Breast epithelium (tissue), 4 donors: ENCODE measurements at regions not wholly inside any gene's neighbourhood (a gene's known extent, or its start where the extent isn't known, plus 50 kb on each side); places are given as distances from the start of the nearest gene placed in this dataset.

Experiments
- DNase-seq, 2 donors: peaks; one replicate each; pipeline ENCODE4 v3.0.0-alpha.2; 2019; ENCODE audit warnings: low spot score in 2 of 2
- H3K27ac ChIP-seq, 2 donors: fragments of 200-600 bp; sonication (generic) in 1 of 2; one replicate each; pipeline ENCODE4 v1.5.1; 2016 to 2019; ENCODE audit warnings: mild to moderate bottlenecking in 1 of 2
- H3K27me3 ChIP-seq, 2 donors: fragments of 200-600 bp; sonication (generic) in 1 of 2; one replicate each; pipeline versions ENCODE4 v1.5.1 to v1.6.0; 2017 to 2019; ENCODE audit warnings: control low read depth in 1 of 2, mild to moderate bottlenecking in 1 of 2
- H3K36me3 ChIP-seq: fragments of 200-600 bp; one replicate; pipeline ENCODE4 v1.5.1; 2019
- H3K4me1 ChIP-seq, 2 donors: fragments of 200-600 bp; sonication (generic); one replicate each; pipeline ENCODE4 v1.5.1; 2016 to 2019; ENCODE audit warnings: control low read depth in 1 of 2
- H3K4me3 ChIP-seq, 3 donors: fragments of 200-600 bp; sonication (generic); 1 replicate in 2 of 3; 2 replicates in 1 of 3; pipeline ENCODE4 v1.5.1; 2016 to 2019; ENCODE audit warnings: mild to moderate bottlenecking in 3 of 3, moderate library complexity in 2 of 3
- H3K9me3 ChIP-seq, 2 donors: fragments of 200-600 bp; sonication (generic) in 1 of 2; one replicate each; pipeline ENCODE4 v1.5.1; 2016 to 2019; ENCODE audit warnings: control low read depth in 1 of 2
- POLR2A ChIP-seq: fragments of 450-650 bp; IDR thresholded peaks from one replicate; pipeline ENCODE4 v1.6.1; 2016; ENCODE audit warnings: antibody characterized with exemption, mild to moderate bottlenecking, moderate library complexity
- POLR2AphosphoS5 ChIP-seq, 3 donors: sonication (generic); formaldehyde crosslinking; IDR thresholded peaks; one replicate each; pipeline ENCODE4 v1.6.1; 2017; ENCODE audit warnings: antibody characterized with exemption in 3 of 3
- intact Hi-C: fragments of 100-400 bp; cut with DNase I; formaldehyde crosslinking; loops from one replicate; pipeline ENCODE4 v1.15.1; 2023; ENCODE audit warnings: low total_unique reads
- TF ChIP-seq, protein P1 (sequence below), 3 donors: fragments of 450-650 bp; IDR thresholded peaks; one replicate each; pipeline ENCODE4 v1.5.1; 2016 to 2017; ENCODE audit warnings: antibody characterized with exemption in 3 of 3, mild to moderate bottlenecking in 3 of 3, moderate library complexity in 3 of 3

GRCh38 chr3:101066711-101067129 is 73.5 kb upstream of the ABI3BP start:
- Histone ChIP-seq H3K27me3 (no peaks in the 10 kb centered on the region), H3K9me3 (no peaks in the 10 kb centered on the region), H3K27ac (peak overlapping the region in 1 of 2 donors; percentile 0), H3K4me3 (no peak overlapping the region), H3K4me1 (peaks cover 0 to 6% of the 10 kb centered on the region in 2 donors), H3K36me3 (no peaks in the 10 kb centered on the region)
- no peak for DNase-seq
- intact Hi-C loops = no loop called here
- TF ChIP-seq POLR2A = no peak
- TF ChIP-seq, protein P1, sequence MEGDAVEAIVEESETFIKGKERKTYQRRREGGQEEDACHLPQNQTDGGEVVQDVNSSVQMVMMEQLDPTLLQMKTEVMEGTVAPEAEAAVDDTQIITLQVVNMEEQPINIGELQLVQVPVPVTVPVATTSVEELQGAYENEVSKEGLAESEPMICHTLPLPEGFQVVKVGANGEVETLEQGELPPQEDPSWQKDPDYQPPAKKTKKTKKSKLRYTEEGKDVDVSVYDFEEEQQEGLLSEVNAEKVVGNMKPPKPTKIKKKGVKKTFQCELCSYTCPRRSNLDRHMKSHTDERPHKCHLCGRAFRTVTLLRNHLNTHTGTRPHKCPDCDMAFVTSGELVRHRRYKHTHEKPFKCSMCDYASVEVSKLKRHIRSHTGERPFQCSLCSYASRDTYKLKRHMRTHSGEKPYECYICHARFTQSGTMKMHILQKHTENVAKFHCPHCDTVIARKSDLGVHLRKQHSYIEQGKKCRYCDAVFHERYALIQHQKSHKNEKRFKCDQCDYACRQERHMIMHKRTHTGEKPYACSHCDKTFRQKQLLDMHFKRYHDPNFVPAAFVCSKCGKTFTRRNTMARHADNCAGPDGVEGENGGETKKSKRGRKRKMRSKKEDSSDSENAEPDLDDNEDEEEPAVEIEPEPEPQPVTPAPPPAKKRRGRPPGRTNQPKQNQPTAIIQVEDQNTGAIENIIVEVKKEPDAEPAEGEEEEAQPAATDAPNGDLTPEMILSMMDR (IDR thresholded peaks at IDR 0.05) = no peak
- TF ChIP-seq POLR2AphosphoS5 (IDR thresholded peaks at IDR 0.05) = no peak

GRCh38 chr3:101065962-101066361 is 72.7 kb upstream of the ABI3BP start:
- Histone ChIP-seq H3K27ac (peak overlapping the region; percentile 3 to 13), H3K4me3 (no peak overlapping the region), H3K9me3 (no peaks in the 10 kb centered on the region), H3K4me1 (peaks cover 0 to 6% of the 10 kb centered on the region in 2 donors), H3K27me3 (no peaks in the 10 kb centered on the region), H3K36me3 (no peaks in the 10 kb centered on the region)
- TF ChIP-seq POLR2A (no peak), POLR2AphosphoS5 (IDR thresholded peaks at IDR 0.05) (no peak)
- TF ChIP-seq, protein P1 (IDR thresholded peaks at IDR 0.05) = no peak
- no peak for DNase-seq
- intact Hi-C loops = no loop called here

DNA sequence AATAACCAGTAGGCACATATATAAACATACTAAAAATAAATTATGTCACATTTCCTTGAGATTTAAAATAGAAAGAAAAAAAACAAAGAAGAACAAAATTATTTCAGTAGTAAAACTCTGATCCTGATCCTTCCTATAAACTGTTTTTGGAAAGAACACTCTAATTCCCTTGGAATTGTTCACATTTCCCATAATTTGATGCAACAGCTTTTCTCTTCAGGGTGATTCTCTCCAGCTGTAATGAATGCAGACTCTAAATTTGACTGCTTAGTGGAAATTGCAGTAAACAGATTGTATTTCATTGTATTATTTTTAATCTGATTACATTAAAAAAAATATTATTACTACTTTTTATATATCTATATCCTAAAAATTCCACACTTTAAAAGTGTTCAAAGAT is 70.2 kb upstream of the ABI3BP start:
- H3K36me3 ChIP-seq = no peaks in the 10 kb centered on the region
- H3K27me3 ChIP-seq = no peaks in the 10 kb centered on the region
- peaks cover 0 to 6% of the 10 kb centered on the region in 2 donors for H3K4me1 ChIP-seq
- intact Hi-C loops = loop anchor here (2.0 kb wide), 1 partner anchor 17 kb away; no protein-coding TSS in a partner anchor
- no peak overlapping the region for H3K27ac ChIP-seq
- peaks cover 4 to 13% of the 10 kb centered on the region in 2 donors for H3K9me3 ChIP-seq
- no peak for TF ChIP-seq POLR2A
- TF ChIP-seq POLR2AphosphoS5 (IDR thresholded peaks at IDR 0.05) = no peak
- TF ChIP-seq, protein P1 (IDR thresholded peaks at IDR 0.05) = no peak
- DNase-seq = no peak
- no peak overlapping the region for H3K4me3 ChIP-seq

DNA sequence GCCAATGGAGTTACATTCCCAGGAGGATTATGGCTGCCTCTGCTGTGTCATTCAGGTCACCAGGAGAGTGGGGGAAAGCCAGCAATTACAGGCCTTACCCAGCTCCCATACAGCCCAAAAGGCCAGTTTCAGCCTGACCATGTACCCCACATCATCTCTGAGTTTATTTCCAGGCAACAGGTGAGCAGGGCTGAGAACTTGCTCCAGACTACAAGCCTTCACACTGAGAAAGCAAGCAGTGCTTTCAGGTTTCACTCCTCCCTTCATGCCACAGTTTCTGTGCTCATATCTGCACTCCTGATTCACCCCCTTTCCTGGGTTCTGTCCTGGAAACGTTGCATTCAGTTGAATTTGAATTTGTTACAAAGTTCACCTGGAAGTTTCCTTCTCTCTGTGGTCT is 68.1 kb upstream of the ABI3BP start:
- Histone ChIP-seq H3K4me3 (no peak overlapping the region), H3K36me3 (no peaks in the 10 kb centered on the region), H3K27ac (no peak overlapping the region), H3K27me3 (no peaks in the 10 kb centered on the region), H3K9me3 (peaks cover 10 to 32% of the 10 kb centered on the region in 2 donors), H3K4me1 (peaks cover 0 to 2% of the 10 kb centered on the region in 2 donors)
- intact Hi-C loops = no loop called here
- DNase-seq = no peak
- TF ChIP-seq POLR2A (no peak), POLR2AphosphoS5 (IDR thresholded peaks at IDR 0.05) (no peak)
- TF ChIP-seq, protein P1 (IDR thresholded peaks at IDR 0.05) = no peak

DNA sequence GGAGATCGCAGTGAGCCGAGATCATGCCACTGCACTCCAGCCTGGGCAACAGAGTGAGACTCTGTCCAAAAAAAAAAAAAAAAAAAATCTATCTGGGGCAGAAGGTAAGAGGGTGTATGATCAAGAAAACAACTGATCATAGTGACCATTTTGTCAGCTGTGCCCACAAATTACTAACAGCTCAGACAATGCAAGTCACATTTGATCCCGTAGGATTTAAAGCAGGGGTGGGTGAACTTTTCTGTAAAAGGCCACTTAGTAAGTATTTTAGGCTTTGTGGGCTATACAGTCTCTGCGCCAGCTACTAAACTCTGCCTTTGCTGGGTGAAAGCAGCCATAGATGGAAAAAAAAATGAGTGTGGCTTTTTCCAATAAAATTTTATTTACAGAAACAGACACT is 57.6 kb upstream of the ABI3BP start:
- intact Hi-C loops = no loop called here
- no peak for DNase-seq

More for the DNA sequence above, 57.6 kb upstream of the ABI3BP start:
- no peak overlapping the region for H3K27ac ChIP-seq
- H3K4me1 ChIP-seq = no peaks in the 10 kb centered on the region
- no peaks in the 10 kb centered on the region for H3K9me3 ChIP-seq
- no peak overlapping the region for H3K4me3 ChIP-seq
- H3K36me3 ChIP-seq = no peaks in the 10 kb centered on the region
- TF ChIP-seq, protein P1 (IDR thresholded peaks at IDR 0.05) = no peak
- TF ChIP-seq POLR2AphosphoS5 (IDR thresholded peaks at IDR 0.05) (no peak), POLR2A (no peak)
- H3K27me3 ChIP-seq = no peaks in the 10 kb centered on the region
